Ovary (tissue), 7 donors: ENCODE measurements at regions not wholly inside any gene's neighbourhood (a gene's known extent, or its start where the extent isn't known, plus 50 kb on each side); places are given as distances from the start of the nearest gene placed in this dataset.

Experiments
- DNase-seq, 5 donors: peaks; one replicate each; pipeline ENCODE4 v3.0.0-alpha.2; 2019 to 2020
- H3K27ac ChIP-seq, 2 donors: fragments of 200-600 bp; one replicate each; pipeline versions ENCODE4 v1.5.1 to v1.8.0; 2019 to 2022
- H3K27me3 ChIP-seq: fragments of 200-600 bp; one replicate; pipeline ENCODE4 v1.8.0; 2022
- H3K36me3 ChIP-seq: fragments of 200-600 bp; sonication (generic); one replicate; pipeline ENCODE4 v1.5.1; 2019
- H3K4me1 ChIP-seq: one replicate; pipeline ENCODE4 v1.8.1; 2013; ENCODE audit warnings: mild to moderate bottlenecking, moderate library complexity; ENCODE audit not compliant: insufficient read depth
- H3K4me3 ChIP-seq: fragments of 200-600 bp; sonication (generic); one replicate; pipeline ENCODE4 v1.5.1; 2017
- H3K9me3 ChIP-seq, 2 donors: fragments of 200-600 bp in 1 of 2; sonication (generic) in 1 of 2; one replicate each; pipeline versions ENCODE4 v1.5.1 to v1.8.1; 2013 to 2019; ENCODE audit warnings: mild to moderate bottlenecking in 1 of 2, moderate library complexity in 1 of 2
- EP300 ChIP-seq: sonication (generic); formaldehyde crosslinking; IDR thresholded peaks from one replicate; pipeline ENCODE4 v1.6.1; 2017; ENCODE audit warnings: antibody characterized with exemption
- POLR2A ChIP-seq: fragments of 450-650 bp; IDR thresholded peaks from one replicate; pipeline ENCODE4 v1.6.1; 2017; ENCODE audit warnings: antibody characterized with exemption, mild to moderate bottlenecking, moderate library complexity
- WGBS, 3 donors: extraction: QIAGEN DNeasy Blood & Tissue Kit in 1 of 3; methylation state at CpG; one replicate each; pipeline versions ENCODE4 v1.1.5 to v1.1.7; 2013 to 2017; 5-methylcytosine and 5-hydroxymethylcytosine counted together
- intact Hi-C, 4 donors: fragments of 100-400 bp; cut with DNase I; formaldehyde crosslinking; loops; one replicate each; pipeline versions ENCODE4 v1.11.0 to v1.15.1; 2022 to 2023
- TF ChIP-seq, protein P1 (sequence below), 3 donors: fragments of 450-650 bp in 2 of 3; fragments of 200-600 bp in 1 of 3; IDR thresholded peaks; one replicate each; pipeline versions ENCODE4 v1.5.1 to v1.8.0; 2016 to 2022; ENCODE audit warnings: antibody characterized with exemption in 3 of 3, mild to moderate bottlenecking in 1 of 3
- donor health status: DM: no; HTN: no; CAD: no; lungs with moderate emphysema.
- donor health status: DM: no; HTN: no; CAD: no.
- donor health status: Bipolar disorder and iron deficiency.
- donor health status: DM: no; HTN: no; CAD: no.
- donor health status: DM: yes; HTN: yes; CAD: no.

DNA sequence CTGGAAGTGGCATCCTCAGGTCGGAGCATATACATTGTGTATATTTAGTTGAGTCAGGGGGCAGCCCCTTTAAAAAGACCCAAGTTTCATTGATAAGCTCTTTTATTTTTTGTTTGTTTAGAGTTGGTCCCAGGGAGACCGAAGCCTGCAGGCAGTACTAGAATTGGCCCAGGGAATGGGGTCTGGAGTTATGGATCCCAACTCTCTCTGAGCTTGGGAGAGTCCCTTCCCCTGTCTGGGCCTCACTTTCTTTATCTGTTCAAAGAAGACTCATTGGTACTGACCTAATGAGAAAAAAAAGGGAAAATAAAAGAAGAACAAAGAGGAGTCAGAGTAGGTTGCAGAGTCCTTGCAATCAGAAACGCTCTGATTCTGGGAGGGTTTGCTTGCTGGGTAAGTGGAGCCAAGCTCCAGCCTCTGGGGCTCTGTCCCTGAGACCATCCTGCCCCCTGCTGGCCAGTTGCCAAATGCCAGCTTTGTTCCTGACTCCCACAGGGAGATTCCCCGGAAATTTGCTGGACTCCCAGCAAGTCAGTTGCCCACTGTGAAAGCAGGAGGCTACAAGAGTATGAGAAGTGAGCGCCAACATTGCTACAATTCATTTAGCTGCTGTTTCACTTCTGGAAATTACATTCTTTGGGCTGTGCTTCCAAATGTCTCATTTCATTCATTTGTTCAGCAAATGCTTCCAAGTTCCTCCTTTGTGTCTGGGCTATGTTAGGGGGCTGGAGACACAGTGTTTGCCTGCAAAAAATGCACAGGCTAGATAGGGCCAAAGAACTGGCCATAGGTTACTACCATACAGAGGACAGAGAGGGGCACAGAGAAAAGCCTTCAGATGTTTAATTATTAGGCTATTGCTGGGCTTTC, 156.2 kb downstream of the MELK start:
- peak; percentile 27 to 65 (median 46) for DNase-seq
- H3K4me1 ChIP-seq: no peaks in the 10 kb centered on the region
- no peak overlapping the region for H3K4me3 ChIP-seq
- 39 to 42% (median 39%) methylated on average over 5 of the region's 5 CpGs for WGBS, 3 donors
- H3K36me3 ChIP-seq: no peaks in the 10 kb centered on the region
- H3K27me3 ChIP-seq: no peaks in the 10 kb centered on the region
- TF ChIP-seq EP300 (no peak), POLR2A (no peak)
- TF ChIP-seq, protein P1, sequence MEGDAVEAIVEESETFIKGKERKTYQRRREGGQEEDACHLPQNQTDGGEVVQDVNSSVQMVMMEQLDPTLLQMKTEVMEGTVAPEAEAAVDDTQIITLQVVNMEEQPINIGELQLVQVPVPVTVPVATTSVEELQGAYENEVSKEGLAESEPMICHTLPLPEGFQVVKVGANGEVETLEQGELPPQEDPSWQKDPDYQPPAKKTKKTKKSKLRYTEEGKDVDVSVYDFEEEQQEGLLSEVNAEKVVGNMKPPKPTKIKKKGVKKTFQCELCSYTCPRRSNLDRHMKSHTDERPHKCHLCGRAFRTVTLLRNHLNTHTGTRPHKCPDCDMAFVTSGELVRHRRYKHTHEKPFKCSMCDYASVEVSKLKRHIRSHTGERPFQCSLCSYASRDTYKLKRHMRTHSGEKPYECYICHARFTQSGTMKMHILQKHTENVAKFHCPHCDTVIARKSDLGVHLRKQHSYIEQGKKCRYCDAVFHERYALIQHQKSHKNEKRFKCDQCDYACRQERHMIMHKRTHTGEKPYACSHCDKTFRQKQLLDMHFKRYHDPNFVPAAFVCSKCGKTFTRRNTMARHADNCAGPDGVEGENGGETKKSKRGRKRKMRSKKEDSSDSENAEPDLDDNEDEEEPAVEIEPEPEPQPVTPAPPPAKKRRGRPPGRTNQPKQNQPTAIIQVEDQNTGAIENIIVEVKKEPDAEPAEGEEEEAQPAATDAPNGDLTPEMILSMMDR (IDR thresholded peaks at IDR 0.05): no peak
- no peaks in the 10 kb centered on the region for H3K9me3 ChIP-seq
- no peak overlapping the region for H3K27ac ChIP-seq
- intact Hi-C loops: no loop called here

GRCh38 chr9:36729906-36730305, 157.2 kb downstream of the MELK start:
- Histone ChIP-seq H3K36me3 (no peaks in the 10 kb centered on the region), H3K4me3 (no peak overlapping the region), H3K9me3 (no peaks in the 10 kb centered on the region), H3K27ac (no peak overlapping the region), H3K27me3 (no peaks in the 10 kb centered on the region), H3K4me1 (no peaks in the 10 kb centered on the region)
- DNase-seq: no peak
- TF ChIP-seq EP300 (no peak), POLR2A (no peak)
- TF ChIP-seq, protein P1 (IDR thresholded peaks at IDR 0.05): no peak
- 86 to 89% (median 87%) methylated on average over 2 of the region's 2 CpGs for WGBS, 3 donors
- intact Hi-C loops: no loop called here

DNA sequence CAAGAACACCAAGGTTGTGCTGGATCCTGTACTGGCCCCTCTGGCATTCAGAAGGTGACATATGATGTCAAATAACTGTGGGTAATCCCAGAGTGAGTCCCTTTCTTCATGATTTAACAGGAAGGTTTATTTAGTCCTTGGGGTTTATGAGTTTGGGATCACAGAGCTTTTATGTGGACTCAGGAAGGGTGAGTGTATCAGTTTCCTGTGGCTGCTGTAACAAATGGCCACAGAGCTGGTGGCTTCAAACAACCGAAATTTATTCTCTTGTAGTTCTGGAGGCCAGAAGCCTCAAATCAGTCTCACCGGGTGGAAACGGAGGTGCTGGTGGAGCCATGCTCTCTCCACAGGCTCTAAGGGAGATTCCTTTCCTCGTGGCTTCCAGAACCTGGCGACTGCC, 157.7 kb downstream of the MELK start:
- Histone ChIP-seq H3K27me3 (no peaks in the 10 kb centered on the region), H3K4me3 (no peak overlapping the region), H3K27ac (no peak overlapping the region), H3K9me3 (no peaks in the 10 kb centered on the region), H3K4me1 (no peaks in the 10 kb centered on the region), H3K36me3 (no peaks in the 10 kb centered on the region)
- intact Hi-C loops: no loop called here
- TF ChIP-seq, protein P1 (IDR thresholded peaks at IDR 0.05): no peak
- no peak for TF ChIP-seq POLR2A
- TF ChIP-seq EP300: no peak
- DNase-seq: no peak
- WGBS, 3 donors: 86 to 90% (median 89%) methylated on average over 5 of the region's 5 CpGs

- no peaks in the 10 kb centered on the region for H3K4me1 ChIP-seq
- no peak overlapping the region for H3K27ac ChIP-seq
- H3K4me3 ChIP-seq: no peak overlapping the region
- DNase-seq: no peak
- TF ChIP-seq EP300 (no peak), POLR2A (no peak)
- TF ChIP-seq, protein P1 (IDR thresholded peaks at IDR 0.05): no peak
- intact Hi-C loops: no loop called here
- no peaks in the 10 kb centered on the region for H3K9me3 ChIP-seq
- no peaks in the 10 kb centered on the region for H3K27me3 ChIP-seq
- no peaks in the 10 kb centered on the region for H3K36me3 ChIP-seq
- 44 to 62% (median 59%) methylated on average over 10 of the region's 10 CpGs for WGBS, 3 donors
Measured at GRCh38 chr9:36731068-36731956, 158.6 kb downstream of the MELK start.
